ENCODE measurements at regions not wholly inside any gene's neighbourhood (a gene's known extent, or its start where the extent isn't known, plus 50 kb on each side); places are given as distances from the start of the nearest gene placed in this dataset.

DNA sequence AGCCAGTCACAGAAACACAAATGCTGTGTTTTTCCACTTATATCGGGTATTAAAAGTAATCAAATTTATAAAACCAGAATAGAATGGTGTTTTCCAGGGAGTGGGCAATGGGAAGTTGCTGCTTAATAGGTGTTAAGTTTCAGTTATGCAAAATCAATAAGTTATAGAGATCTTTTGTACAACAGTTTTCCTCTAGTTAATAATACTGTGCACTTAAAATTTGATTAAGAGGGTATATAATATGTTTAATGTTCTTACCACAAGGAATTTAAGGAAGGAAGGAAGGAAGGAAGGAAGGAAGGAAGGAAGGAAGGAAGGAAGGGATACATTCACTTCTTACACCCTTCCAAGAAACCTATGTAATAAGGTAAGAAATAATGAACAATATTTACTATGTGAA is 867.7 kb upstream of the CDH6 start:
- TF ChIP-seq GATA3 (IDR thresholded peaks at IDR 0.05; ENCODE audit: low read depth, low read length): no peak
- TF ChIP-seq GATA2 (IDR thresholded peaks at IDR 0.05; ENCODE audit: low read depth, low read length): no peak
